Nephron (organoid): ENCODE measurements at regions not wholly inside any gene's neighbourhood (a gene's known extent, or its start where the extent isn't known, plus 50 kb on each side); places are given as distances from the start of the nearest gene placed in this dataset.

Source experiments
- H3K27ac Mint-ChIP-seq, 3 experiments: 2 replicates each; pipeline ENCODE4 v1.8.0; 2020; ENCODE audit warnings: mixed read lengths in 3 of 3, mild to moderate bottlenecking in 2 of 3, moderate library complexity in 1 of 3
- H3K27me3 Mint-ChIP-seq: 2 replicates; pipeline ENCODE4 v1.8.0; 2021; ENCODE audit warnings: low read depth, mild to moderate bottlenecking, moderate library complexity, mixed read lengths
- H3K36me3 Mint-ChIP-seq: 2 replicates; pipeline ENCODE4 v1.8.0; 2020; ENCODE audit warnings: low read depth, mixed read lengths
- H3K4me1 Mint-ChIP-seq: 2 replicates; pipeline ENCODE4 v1.8.0; 2020; ENCODE audit warnings: mixed read lengths
- H3K4me3 Mint-ChIP-seq, 3 experiments: 2 replicates each; pipeline ENCODE4 v1.8.0; 2020; ENCODE audit warnings: mild to moderate bottlenecking in 3 of 3, mixed read lengths in 3 of 3, moderate library complexity in 2 of 3
- H3K9me3 Mint-ChIP-seq: 2 replicates; pipeline ENCODE4 v1.8.0; 2020; ENCODE audit warnings: mixed read lengths
- CTCF ChIP-seq, 3 experiments: fragments of 200-600 bp; sonication (generic); IDR thresholded peaks; one replicate each; pipeline ENCODE4 v1.5.0; 2021; ENCODE audit warnings: antibody characterized with exemption in 3 of 3; ENCODE audit not compliant: unreplicated experiment in 3 of 3

GRCh38 chr11:88042647-88043046 lies 132.6 kb downstream of the RAB38 start:
- Mint-ChIP-seq H3K4me1 (peaks cover 10% of the 10 kb centered on the region), H3K36me3 (no peaks in the 10 kb centered on the region), H3K27ac (peak overlapping the region; percentile 25 to 50 (median 35)), H3K27me3 (no peaks in the 10 kb centered on the region), H3K9me3 (no peaks in the 10 kb centered on the region), H3K4me3 (no peak overlapping the region)
- TF ChIP-seq CTCF (IDR thresholded peaks at IDR 0.05; ENCODE audit: unreplicated experiment in 3 of 3) = no peak

DNA sequence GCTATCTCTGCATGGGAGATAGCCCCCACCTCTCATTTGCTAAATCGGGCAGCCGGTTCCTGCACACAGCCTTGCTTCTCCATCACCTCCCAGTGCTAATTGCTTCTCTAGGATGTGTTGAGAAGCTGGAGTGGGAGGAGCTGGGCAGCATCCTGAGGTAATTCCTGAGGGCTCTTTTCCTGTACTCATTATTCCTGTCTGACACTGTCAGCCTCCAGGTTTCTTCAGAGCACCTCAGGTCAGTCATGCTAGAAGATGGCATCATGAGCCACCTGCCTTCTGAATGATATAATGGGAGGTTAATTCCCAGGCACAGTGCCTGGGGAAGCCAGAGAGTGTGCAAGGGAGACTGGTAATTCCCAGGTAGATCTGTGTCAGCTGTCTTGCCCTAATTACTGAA lies 133.0 kb downstream of the RAB38 start:
- TF ChIP-seq CTCF (IDR thresholded peaks at IDR 0.05; ENCODE audit: unreplicated experiment in 3 of 3) = no peak
- no peaks in the 10 kb centered on the region for H3K9me3 Mint-ChIP-seq
- H3K4me1 Mint-ChIP-seq = peaks cover 10% of the 10 kb centered on the region
- no peaks in the 10 kb centered on the region for H3K36me3 Mint-ChIP-seq
- H3K27me3 Mint-ChIP-seq = no peaks in the 10 kb centered on the region
- peak overlapping the region in 1 of 3 experiments; percentile 35 for H3K27ac Mint-ChIP-seq
- no peak overlapping the region for H3K4me3 Mint-ChIP-seq

DNA sequence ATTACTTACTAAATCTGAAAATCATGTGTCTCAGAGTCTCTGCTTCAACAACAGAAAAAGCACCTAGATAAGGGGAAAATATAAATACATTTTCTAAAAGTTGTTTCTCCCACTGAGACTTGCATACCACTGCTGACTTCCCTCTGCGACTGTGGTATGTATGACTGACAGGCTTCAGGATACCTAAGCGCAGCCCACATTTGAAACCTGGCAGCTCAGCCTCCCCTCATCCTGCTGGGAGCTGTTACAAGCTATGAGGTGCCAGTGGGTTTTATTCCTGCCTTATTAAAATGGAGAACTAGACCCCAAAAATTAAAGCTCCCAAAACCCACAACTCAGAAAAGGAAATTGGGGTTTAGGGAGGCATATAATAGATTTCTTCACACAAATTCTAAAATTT lies 133.6 kb downstream of the RAB38 start:
- Mint-ChIP-seq H3K36me3 (no peaks in the 10 kb centered on the region), H3K4me3 (no peak overlapping the region), H3K27ac (no peak overlapping the region), H3K4me1 (peaks cover 10% of the 10 kb centered on the region), H3K9me3 (no peaks in the 10 kb centered on the region), H3K27me3 (no peaks in the 10 kb centered on the region)
- no peak for TF ChIP-seq CTCF (IDR thresholded peaks at IDR 0.05; ENCODE audit: unreplicated experiment in 3 of 3)

DNA sequence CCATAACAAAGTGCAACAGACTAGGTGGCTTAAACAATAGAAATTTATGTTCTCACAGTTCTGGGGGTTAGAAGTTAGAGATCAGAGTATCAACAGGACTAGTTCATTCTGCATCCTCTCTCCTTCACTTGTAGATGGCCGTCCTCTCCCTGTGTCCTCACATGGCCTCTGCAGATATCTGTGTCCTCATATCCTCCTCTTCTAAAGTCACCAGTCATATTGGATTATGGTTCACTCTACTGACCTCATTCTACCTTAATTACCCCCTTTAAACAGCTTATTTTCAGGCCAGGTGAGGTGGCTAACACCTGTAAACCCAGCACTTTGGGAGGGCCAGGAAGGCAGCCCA lies 135.1 kb downstream of the RAB38 start:
- Mint-ChIP-seq H3K27me3 (no peaks in the 10 kb centered on the region), H3K27ac (no peak overlapping the region), H3K4me3 (no peak overlapping the region), H3K36me3 (no peaks in the 10 kb centered on the region), H3K9me3 (no peaks in the 10 kb centered on the region), H3K4me1 (peaks cover 10% of the 10 kb centered on the region)
- no peak for TF ChIP-seq CTCF (IDR thresholded peaks at IDR 0.05; ENCODE audit: unreplicated experiment in 3 of 3)

DNA sequence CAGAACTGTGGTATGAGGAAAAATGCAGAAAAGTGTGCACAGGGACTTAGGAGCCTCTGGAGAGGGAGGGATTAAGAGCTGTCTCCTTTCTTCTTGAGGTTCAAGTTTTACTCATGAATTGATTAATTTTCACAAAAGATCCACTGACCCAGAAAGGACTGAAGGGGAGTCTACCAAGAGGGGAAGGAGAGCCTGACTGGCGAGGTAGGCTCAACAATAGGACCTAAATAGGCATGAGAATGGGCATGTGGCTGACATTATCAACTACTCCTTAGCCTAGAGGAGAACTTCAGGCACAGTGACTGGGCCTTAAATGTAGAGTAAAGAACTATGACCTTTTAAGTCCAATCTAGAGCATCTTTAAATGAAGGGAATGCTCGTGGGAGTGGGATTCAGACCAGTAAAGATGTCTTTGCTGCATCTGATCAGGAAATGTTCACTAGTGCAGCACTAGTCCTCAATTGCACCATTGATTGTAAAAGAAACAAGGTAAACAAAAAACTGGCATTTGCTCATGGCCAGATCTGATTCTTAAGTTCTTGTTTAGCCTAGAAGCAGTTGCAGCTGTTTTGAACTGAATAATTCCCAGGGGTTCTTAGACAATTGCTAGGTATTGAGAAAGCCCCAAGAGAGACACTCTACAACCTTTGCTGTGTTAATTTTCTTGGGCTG lies 135.6 kb downstream of the RAB38 start:
- H3K9me3 Mint-ChIP-seq = peaks cover under 1% of the 10 kb centered on the region
- no peak for TF ChIP-seq CTCF (IDR thresholded peaks at IDR 0.05; ENCODE audit: unreplicated experiment in 3 of 3)
- H3K27ac Mint-ChIP-seq = no peak overlapping the region
- peaks cover 6% of the 10 kb centered on the region for H3K4me1 Mint-ChIP-seq
- H3K36me3 Mint-ChIP-seq = no peaks in the 10 kb centered on the region
- no peaks in the 10 kb centered on the region for H3K27me3 Mint-ChIP-seq
- no peak overlapping the region for H3K4me3 Mint-ChIP-seq

- no peak overlapping the region for H3K4me3 Mint-ChIP-seq
- H3K9me3 Mint-ChIP-seq = peaks cover 5% of the 10 kb centered on the region
- peaks cover 4% of the 10 kb centered on the region for H3K27me3 Mint-ChIP-seq
- H3K27ac Mint-ChIP-seq = no peak overlapping the region
- H3K36me3 Mint-ChIP-seq = no peaks in the 10 kb centered on the region
- H3K4me1 Mint-ChIP-seq = peaks cover 5% of the 10 kb centered on the region
- no peak for TF ChIP-seq CTCF (IDR thresholded peaks at IDR 0.05; ENCODE audit: unreplicated experiment in 3 of 3)
Measured at GRCh38 chr11:88038063-88038462, 137.2 kb downstream of the RAB38 start.
